ENCODE measurements at regions not wholly inside any gene's neighbourhood (a gene's known extent, or its start where the extent isn't known, plus 50 kb on each side); places are given as distances from the start of the nearest gene placed in this dataset.

DNA sequence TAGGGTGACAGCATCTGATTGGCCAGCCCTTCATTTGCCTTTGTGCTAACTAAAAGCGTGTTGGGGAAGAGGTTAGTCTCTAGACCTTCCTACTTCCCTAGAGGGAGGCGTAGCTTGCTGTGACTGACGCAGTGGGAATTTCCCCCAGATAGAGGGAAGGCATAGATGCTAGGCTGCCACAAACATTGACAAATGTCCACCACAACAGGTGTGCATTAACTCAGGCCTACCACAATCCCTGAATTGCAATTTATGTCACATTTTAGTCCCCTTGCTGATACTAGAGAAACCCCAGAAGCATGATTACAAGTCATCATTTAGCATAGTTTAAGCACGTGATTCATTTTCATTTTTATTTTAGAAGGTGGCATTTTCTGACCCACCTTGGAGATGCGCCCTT, 76.3 kb upstream of the WSB1 start:
- DNase-seq = no peak

DNA sequence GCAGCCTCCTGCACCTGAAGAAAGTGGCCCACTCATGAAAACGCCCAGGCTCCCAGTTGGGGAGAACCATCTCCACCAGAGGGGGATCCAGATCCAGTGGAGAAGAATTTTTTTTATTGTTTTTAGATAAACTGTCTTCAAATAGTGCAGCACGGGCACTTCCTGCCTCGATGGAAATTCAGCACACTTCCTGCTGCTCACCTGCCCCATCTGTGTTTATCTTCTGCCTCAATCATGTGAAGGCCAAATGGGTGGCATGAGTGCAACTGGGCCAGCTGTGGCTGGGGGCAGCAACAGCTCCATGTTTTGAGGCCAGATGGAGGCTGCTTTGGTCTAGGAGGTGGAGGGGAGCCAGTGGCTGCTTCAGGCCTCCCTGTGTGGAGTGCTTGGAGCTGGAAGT, 75.9 kb upstream of the WSB1 start:
- DNase-seq = no peak

DNA sequence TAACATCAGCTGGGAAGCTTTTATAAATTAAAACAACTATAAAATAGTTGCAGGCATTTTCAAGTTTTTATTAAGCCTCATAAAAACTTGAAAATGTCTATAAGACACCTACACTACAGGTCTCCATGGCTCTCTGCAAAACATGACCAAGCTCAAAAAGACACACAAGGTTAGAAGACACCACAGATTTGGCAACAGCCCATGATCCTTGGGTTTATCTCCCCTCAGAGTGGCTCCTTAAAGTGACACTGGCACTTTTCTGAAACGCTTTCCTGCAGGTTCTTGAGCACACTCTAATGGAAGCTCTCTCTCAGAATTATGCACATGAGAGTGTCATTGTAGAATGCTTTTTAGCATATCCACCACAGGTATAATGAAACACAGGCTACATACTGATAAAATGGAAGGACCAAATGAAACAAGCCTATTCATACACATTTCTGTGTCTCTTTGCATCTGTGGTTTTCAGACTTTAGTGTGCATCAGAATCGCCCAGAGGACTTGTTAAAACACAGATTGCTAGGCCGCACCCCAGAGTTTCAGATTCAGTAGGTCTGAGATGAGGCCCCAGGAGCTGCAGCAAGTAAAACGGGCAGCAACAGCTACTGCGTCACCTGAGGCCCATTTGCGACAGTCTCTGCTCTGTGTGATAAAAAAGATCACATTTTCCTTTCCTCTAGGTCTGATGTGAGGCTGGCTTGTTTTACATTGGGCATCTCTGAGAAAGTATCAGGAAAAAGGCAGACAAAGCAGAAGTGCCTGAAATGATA, 75.0 kb upstream of the WSB1 start:
- peak in 1 of 2 donors; percentile 14 for DNase-seq

DNA sequence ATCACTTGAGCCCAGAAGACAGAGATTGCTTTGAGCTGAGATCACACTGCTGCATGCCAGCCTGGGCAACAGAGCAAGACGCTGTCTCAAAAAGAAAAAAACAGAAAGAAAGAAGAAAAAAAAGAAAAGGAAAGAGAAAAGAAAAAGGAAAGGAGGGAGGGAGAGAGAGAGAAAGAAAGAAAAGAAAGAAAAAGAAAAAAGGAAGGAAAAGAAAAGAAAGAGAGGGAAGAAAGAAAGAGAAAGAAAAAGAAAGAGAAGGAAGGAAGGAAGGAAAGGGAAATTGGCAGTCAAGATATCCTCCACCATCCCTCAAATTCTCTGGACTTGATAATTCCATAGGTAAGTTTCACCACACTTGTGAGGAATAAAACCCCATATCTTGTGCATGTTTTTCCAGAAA, 71.4 kb upstream of the WSB1 start:
- no peak for DNase-seq

DNA sequence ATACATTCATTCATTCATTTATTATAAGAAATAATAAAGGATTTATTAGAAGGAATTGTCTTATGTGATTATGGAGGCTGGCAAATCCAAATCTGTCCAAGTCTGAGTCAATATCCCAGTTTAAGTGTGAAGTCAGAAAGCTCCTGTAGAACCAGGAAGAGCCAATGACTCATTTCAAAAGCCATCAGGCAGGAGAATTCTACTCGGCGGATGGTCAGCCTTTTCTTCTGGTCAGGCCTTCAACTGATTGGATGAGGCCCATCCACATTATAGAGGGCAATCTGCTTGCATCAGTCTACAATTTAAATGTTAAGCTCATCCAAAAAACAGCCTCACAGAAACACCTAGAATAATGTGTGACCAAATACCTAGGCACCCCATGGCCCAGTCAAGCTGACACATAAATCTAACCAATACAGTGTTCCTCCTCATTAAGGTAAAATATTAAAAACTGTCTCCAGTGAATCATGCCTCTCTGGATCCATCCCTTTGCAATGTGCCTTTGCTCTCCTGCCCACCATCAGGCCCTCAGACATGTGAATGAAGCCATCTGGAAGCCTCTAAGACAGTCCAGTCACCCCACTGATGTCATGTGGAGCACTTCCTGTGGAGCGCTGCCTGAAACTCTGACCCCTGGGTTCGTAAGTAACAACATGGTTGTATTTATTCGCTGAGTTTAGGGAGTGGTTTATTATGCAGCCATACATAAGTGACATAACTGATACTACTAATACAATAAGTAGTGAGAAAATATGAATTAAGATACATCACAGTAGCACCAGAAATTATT, 69.2 kb upstream of the WSB1 start:
- no peak for DNase-seq

DNA sequence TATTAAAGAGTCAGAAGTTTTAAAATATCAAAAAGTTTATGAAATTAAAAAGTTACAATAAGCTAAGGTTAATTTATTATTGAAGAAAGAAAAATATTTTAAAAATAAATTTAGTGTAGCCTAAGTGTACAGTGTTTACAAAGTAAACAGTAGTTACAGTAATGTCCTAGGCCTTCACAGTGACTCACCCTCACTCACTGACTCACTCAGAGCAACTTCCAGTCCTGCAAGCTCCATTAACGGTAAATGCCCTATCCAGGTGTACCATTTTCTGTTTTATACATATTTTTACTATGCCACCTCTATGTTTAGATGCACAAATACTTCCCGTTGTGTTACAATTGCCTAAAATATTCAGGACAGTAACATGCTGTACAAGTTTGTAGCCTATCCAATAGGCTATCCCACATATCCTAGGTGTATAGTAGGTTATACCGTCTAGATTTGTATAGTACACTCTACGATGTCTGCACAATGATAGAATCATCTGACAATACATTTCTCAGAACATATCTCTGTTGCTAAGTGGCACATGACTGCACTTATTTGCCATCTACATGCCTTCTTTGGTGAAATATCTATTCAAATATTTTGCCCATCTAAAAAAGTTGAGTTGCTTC, 67.2 kb upstream of the WSB1 start:
- DNase-seq = no peak

DNA sequence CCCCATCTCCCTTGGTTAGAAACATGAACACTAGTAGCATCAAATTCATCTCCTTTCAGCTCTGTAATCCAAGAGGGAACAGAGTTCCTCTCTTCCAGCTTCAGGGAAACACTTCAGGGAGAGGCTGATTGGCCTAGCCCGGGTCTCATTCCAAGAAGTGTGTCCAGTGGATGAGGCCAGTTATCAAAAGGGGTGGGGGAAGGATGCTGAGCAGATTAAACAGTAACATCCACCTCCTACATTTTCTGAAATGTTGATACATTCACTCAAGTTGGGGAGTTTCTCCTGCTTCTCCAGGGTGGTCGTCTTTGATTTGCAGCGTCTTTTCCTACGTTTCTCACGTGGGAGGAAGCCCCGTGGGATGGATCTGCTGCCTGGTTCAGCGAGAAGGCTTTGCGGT, 62.9 kb upstream of the WSB1 start:
- no peak for DNase-seq

DNA sequence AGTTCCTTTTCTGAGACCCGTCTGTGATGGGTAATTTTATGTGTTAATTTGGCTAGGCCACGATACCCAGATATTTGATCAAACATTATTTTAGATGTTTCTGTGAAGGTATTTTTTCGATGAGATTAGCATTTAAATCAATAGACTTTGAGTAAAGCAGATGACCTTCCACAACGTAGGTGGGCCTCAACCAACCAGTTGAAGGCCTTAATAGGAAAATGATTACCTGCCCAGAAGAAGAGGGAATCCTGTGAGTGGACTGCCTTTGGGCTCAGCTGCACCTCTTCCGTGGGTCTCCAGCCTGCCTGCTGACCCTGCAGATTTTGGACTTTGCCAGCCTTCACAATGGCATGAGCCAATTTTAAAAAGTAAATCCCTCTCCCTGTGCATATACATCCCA, 61.6 kb upstream of the WSB1 start:
- DNase-seq = no peak

DNA sequence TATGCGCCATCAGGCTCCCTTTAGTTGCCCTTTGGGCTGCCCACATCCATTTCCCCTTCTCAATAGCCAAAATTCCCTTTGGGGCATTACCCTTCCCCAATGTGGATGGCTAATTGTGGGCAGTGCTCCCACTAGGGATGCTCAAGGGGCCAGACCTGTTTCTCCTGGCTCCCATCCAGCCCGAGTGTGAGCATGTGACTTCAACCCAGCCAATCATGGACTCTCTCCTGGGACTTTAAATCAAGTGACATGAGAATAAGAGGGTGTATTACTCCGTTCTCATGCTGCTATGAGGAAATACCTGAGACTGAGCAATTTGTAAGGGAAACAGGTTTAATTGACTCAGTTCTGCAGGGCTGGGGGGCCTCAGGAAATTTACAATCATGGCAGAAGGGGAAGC, 60.9 kb upstream of the WSB1 start:
- DNase-seq = no peak

DNA sequence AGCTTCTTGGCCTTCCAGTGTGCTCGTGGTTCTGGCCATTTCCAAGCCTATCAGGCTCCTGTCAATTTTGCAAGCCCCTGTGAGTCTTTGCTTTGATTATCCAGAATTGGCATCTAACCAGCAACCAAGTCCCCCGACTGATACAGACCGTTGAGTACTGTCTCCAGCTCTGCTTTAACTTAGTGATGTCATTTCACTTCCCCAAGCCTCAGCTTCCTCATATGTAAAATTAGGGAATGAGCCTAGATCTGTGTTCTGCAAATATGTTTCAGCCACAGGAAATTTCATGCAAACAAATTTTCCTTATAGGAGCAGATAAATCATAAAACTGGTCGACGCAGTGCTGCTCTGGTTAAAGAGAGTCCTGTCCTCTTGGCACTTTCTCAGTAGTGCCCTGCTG, 60.1 kb upstream of the WSB1 start:
- no peak for DNase-seq

DNA sequence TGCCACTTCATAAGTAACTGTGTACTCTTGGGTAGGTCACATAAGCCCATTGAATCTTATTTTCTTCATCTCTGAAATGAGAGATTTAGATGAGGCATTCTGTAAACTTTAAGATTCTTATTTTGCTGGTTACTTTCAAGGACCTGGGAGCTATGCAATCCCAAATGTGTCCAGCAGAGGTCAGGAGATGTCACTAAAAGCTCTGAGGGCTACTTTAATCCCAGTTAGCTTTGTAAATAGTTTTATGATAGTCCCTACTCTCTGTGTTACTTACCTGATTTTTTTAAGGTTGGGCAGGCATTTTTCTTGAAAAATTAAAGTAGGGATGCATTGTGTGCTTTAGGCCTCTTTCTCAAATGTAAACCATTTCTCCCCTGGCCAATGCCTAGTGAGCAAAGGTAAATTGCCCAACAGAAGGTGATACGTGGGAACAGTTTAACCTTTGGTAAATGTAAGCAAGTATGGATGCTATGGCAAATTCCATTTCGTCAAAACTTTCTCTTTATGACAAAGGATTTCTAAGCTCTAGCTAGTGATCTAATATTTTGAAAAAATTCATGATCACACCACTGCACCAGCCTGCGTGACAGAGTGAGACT, 57.1 kb upstream of the WSB1 start:
- peak; percentile 84 for DNase-seq

DNA sequence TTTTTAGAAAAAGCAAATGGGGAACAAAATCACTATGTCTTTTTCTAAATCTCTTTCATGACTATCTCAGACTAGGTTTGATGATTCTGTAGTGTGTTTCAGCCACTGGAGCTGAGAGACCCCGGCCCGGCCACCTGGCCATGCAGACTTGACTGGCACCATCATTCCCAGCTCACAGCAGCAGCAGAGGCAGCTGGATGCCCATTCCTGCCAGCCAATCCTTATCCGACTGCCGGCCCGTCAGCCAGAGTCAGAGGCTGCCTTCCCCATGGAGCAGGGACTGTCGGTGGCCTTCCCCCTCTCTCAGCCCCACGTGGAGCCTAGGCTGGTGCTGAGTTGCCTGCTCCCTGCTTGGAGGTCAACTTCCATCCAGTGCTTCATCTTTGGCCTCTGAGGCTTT, 56.0 kb upstream of the WSB1 start:
- DNase-seq = no peak

DNA sequence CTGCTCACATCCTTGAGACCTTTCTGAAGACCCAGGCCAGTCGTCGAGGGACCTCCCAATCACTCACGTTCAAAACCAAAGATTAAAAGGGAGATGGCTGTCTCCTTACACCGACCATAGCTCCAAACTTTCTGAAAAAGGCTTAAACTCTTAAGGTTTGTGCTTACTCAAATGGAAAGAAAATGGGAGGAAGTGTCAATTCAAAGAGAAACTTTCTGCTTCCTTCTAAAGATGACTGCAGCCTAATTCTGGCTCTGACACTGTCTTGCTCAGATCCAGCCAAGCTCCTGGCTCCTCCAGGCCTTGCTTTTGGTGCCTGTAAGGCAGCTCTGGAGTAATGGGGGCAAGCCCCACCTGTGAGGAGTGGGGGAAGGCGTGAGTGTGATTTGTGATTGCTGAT, 54.9 kb upstream of the WSB1 start:
- peak in 1 of 2 donors; percentile 18 for DNase-seq

DNA sequence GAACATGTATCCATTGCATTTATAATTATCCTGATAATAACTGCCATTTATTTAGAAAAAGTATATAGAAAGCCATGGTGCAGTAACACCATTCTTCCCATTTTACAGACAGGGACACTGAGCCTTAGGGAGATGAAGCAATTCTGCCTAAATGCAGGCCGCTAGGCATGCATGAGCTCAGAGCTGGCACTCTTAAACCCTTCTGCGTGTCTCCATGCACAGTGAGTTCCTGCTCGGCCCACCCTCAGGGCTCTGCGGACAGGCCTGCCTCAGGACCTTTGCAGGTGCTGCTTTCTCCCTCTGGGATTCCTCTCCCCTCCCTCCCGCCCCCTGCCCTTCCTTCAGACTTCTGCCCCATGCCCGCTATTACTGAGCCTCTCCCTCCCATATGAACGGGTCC, 54.3 kb upstream of the WSB1 start:
- no peak for DNase-seq

DNA sequence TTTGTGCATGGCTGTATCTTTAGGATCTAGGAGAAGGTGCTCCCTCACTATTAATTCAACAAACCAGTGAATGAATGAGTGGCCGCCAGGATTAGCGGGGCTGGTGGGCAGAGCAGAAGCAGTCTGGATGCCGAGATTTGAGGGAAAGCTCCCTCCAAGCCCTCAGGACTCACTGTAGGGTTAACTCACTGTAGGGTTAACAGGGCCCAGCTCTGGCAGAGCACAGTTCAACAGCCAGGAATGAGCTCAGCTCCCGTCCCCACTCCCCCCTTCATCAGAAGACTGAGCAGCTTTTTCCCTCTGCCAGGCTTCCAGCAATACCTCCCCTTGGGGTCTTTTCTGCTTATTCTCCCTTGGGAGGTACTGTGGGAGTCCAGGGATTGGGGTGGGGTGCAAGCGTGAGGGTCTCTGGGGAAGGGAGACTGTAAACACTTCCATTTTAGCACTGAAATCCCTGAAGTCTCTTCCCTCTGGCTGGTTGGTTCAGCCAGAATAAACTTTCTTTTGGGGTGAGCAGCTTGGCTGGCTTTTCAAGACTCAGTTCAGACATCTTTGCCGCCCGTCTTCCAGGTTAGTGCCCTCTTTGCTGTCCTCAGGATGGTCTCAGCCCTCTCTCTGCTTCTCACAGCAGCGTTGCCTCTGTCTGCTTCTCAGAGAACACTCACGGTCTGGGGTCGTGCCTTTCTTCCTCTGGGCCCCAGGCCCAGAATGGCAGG, 53.7 kb upstream of the WSB1 start:
- no peak for DNase-seq

DNA sequence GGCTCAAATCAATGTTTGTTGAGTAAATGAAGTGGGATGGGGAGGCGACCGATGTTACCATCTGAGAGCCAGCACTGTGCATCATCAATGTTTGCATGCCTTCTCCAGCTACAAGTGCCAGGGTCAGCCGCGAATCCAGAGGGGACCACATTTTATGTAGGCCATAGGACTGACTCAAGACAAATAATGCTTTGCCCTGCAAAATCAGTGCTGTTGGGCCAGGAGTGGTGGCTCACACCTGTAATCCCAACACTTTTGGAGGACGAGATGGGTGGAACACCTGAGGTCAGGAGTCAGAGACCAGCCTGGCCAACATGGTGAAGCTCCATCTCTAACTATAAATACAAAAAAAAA, 53.1 kb upstream of the WSB1 start:
- no peak for DNase-seq

DNA sequence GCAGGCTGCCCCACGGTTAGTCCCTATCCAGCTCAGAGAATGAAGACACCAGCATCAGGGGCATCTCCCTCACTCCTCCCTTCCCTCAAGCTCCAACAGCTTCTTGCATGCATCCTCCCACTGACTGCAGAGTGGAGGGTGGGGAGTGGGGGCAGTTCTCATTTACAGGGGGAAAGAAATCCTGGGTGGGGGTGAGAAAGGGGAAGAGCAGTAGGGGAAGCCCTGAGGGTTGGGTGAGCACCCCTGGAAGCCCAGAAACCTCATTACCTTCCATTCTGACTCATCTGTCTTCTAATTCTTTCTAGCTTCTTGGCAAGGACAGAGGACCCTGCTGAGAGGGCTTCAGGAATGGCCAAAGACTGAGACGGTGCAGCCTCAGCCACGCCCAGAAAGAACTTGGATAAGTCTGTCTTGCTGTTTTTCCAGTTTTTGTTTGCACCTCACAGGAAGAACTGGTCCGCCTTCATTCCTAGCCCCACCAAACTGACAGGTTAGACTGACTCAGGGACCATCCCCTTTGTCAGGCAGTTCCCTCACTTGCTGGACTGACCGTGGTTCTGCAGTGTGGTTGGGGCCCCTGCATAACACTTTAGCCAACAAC, 52.5 kb upstream of the WSB1 start:
- no peak for DNase-seq

DNA sequence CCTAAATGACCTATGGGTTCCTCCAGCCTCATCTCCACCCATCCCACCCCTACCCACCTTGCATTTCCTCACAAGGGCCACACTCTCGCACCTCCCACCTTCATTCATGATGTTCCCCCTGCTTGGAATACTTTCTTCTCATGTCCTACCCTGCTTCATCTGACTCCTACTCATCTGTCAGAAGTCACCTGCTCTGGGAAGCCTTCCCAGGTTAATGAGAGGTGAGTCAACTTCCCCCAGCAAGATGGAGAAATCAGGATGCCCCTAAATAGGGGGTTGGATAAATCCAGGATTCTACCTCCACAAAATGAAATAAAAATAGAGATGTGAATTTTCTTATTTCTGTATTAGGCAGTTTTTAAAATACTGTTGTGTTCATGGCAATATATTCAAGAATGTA, 51.0 kb upstream of the WSB1 start:
- DNase-seq = no peak

DNA sequence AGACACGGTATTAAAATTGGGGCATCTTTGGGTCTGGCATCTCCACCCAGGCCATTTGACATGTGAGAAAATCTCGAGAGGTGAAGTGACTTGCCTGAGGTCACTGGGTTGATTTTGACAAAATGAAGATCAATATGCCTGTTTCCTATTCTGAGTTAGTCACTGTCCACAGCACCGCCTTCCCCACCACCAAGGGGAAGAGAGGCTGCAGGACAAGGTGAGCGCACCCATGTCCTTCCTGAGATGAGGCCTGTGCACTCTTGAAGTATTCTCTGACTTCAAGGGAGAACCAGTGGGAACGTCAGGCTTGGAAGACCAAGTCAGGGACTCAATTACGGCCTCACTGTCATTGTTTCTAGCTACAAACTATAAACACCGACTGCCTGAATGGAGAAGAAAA, 49.9 kb upstream of the WSB1 start:
- DNase-seq = no peak
